ENCODE measurements at regions not wholly inside any gene's neighbourhood (a gene's known extent, or its start where the extent isn't known, plus 50 kb on each side); places are given as distances from the start of the nearest gene placed in this dataset.
A peak's percentile ranks its signal among the peaks of the same experiment; 100 is the strongest.

DNA sequence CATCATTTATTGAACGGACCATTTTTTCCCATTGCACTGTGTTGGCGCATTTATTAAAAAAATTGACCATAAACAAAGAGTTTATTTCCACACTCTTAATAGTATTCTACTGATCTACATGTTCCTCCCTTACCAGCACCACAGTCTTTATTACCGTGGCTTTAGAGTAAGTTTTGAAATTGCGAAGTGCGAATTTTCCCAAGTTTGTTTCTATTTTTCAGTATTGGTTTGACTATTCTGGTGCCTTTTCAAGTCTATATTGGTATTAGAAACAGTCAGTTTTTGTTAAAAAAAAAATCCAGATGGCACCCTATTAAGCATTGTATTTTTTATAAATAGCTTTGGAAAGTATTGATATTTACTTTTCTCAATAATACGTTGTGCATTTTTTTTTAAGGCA is 795.1 kb upstream of the HS6ST1 start:
- DNase-seq (ENCODE audit: low read depth in 4 of 4, low spot score in 3 of 4), result no peak

DNA sequence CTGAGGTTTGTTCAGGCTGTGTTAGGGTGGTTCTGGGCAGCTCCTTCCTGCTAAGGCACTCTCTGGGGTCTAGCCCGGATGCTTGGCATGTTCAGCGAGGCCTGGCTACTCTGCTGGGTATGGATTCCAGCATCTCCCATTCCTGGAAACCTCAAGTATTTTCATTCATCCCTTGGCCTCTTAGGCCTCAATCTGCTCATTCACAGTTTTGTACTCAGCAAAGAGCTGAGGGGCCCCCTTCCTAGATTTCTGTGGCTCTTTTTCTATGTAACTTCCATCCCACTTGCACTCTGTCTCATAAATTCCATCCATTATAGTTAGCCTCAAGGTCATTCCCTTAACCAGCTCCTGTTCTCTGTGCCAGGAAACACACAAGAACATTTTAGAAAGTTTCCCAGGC is 798.8 kb upstream of the HS6ST1 start:
- peak in 3 of 4 donors; percentile 27 to 41 (median 38) for DNase-seq (ENCODE audit: low read depth in 4 of 4, low spot score in 3 of 4)

DNA sequence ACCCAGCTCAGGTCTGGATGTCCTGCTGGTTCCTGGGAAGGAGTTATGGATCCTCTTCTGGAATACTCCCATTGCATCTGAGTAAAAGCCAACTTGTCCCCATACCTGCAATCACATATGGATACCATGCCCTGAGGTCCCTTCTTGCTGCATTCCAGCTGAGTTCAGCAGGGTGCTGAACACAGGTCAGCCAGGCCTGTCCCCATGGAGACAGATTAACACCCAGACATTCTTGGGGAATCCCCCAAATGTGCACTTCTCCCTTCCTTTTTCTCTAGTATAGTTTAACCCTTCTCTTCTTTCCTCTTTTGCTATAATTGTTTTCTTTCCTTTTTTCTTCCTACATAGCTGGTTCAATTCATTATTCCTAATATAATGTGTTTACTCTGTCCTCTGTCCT is 799.6 kb upstream of the HS6ST1 start:
- DNase-seq (ENCODE audit: low read depth in 4 of 4, low spot score in 3 of 4), result no peak

DNA sequence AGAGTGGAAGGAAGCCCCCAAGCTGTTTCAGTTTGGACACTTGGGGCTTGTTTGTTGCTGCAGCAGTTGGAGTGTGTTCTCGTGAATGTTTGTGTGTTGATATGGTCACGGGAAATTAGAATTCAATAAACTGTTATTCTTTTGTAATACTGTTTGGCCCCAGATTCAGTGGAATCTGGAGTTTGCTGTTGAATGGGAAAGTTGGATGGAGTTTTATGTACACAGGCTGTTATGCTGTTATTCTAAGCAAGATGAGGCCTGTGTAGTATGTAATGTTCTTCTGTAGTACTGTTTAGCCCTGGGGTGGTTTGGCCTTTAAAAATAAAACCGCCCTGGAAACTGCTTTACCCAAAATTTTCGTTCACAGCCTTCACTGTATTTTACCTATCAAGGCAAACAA is 810.4 kb upstream of the HS6ST1 start:
- DNase-seq (ENCODE audit: low read depth in 4 of 4, low spot score in 3 of 4), result no peak

DNA sequence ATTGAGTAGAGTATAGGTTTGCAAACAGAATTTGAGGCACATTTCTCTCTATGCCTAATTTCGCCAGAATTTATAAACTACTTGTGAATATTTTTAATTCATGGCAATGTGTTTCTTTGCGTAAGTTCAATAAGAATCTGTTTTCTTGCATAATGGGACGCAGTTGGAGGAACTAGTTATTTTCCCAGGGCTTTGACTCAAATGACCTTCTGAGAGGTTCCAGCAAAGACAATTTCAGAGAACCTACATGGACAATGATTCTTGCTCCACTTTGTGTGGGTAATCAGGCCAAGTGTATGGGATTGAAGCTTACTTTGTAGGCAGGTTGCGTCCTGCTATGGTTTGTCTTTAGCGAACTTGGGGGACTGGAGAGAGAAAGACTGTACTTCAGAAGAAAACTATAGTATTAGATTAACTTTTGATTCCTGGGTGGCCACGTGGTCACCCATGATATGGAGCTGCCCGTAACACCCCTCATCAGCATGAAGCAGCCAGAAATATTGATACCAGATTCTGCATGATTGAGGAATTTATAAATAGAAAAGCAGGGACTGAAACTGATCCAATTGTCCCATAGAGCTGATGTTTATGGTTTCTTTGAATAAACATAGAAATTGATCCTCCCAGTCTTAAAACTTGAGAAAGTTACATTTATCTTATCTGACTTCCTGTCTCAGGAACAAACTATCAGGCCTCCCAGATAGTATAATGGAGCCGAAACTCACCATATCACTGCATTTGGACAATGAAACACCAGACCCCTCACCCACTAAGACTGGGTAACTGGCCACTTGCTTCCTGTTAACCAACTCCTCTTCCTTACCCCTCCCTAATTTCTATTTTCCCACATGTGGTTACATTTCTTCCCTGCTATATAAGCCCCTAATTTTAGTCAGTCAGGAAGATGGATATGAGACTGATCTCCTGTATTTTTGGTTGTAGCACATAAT is 815.3 kb upstream of the HS6ST1 start:
- DNase-seq (ENCODE audit: low read depth in 4 of 4, low spot score in 3 of 4), result no peak

DNA sequence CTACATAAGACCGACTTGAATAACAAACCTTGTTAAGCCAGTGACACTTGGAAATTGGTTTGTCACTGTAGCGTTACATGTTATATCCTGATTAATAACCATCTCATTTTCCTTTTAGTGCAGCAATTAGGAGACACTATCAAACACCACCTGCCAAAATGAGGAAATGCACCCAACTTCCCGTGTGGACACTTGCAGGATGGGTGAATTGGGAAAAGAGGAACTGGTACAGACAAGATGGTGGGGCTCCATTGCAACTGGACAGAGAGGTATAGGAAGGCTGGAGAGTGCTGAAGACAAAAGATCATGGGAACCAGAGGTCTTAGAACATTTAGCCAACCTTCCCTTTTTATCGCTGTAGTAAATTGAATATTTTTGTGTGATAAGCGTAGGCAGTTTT is 816.3 kb upstream of the HS6ST1 start:
- no peak for DNase-seq (ENCODE audit: low read depth in 4 of 4, low spot score in 3 of 4)

DNA sequence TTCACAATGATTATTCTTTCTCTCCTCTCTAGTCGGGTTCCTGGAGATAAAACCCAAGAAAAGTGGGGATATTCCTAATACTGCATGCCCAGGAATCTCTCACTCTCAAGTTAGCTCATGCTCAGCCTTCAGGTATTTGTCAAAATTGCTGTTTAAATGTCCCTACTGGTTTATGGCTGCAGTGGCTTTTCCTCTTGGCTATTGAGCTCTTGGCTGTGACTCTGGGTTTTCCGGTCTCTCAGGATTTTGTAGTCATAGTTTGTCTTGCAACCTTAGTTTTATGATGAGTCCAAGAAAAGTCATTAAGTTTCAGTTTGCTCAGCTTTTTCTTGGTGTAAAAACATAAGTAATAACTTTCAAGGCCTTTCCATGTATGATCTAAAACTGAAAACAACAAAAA is 820.7 kb upstream of the HS6ST1 start:
- DNase-seq (ENCODE audit: low read depth in 4 of 4, low spot score in 3 of 4), result no peak

DNA sequence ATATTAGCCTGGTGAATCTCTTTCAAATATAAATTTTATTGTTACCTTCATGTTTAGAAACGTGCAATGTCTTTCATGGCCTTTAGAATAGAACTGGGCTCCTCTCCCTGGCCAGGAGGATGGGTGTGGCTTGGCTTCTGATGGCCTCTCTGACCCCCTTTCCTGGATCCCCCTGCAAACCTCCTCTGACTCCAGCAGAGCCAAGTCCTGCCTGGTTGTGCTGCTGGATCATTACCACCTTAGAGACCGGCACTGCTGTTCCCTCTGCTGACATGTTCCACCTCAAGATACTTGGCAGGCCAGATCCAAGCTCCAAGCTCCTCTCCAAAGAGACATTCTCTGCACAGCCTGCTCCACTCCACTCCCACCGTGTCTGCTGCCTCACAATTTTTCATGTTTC is 823.8 kb upstream of the HS6ST1 start:
- no peak for DNase-seq (ENCODE audit: low read depth in 4 of 4, low spot score in 3 of 4)

DNA sequence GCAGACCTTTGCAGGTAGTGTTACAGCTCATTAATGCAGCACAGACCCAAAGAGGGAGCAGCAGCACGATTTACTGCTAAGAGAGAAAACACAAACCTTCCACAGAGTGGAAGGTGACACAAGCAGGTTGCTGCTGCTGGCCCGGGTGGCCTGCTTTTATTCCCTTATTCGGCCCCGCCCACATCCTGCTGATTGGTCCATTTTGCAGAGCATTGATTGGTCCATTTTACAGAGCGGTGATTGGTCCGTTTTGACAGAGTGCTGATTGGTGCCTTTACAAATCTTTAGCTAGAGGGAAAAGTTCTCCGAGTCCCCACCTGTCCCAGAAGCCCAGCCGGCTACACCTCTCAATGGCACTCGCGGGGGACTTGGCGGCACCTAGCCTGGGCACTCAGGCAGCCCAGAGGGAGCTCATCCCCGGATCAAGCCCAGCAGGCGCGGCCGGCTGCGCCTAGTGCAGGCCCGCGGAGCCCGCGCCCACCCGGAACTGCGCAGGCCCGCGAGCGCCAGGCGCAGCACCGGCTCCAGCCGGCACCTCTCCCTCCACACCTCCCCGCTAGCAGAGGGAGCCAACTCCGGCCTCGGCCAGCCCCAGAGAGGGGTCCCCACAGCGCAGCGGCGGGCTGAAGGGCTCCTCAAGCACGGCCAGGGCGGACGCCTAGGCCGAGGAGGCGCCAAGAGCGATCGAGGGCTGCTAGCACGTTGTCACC is 825.6 kb upstream of the HS6ST1 start:
- DNase-seq (ENCODE audit: low read depth in 4 of 4, low spot score in 3 of 4), result no peak

DNA sequence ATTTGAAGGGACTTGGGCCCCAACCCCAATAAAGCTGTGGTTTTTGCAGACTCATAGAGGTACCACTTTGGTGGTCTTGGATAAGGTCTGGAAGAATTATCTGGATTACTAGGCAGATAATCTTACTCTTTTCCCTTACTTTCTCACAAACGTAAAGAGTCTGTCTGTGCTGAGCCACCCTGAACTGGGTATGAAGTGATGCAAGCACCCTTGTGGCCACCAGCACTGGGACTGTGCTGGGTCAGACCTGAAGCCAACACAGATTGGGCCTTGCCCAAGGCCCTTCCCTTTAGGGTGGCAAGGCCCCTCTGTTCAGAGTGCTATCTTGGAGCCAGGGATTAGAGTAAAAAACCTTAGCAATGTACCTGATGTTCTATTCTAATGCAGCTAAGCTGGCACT is 827.0 kb upstream of the RAB6C start:
- DNase-seq (ENCODE audit: low read depth in 4 of 4, low spot score in 3 of 4), result no peak

DNA sequence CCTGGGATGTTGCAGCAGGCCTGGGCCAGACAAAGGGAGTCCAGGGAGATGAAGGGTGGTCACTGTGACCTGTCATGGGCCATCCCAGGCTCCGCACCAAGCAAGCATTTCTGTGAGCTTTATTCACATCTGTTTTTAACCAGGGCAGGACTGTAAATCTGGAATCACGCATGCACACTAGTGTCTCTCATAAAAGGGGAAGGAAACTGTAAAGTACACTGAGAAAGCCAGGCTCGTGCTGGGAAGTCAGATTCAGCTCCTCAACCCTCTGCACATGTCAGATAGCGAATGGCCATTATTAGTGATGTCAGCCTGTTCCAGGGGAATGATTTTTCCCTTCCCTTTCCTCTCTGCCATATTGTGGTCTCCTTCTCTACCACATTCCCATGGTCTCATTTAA is 818.6 kb upstream of the RAB6C start:
- no peak for DNase-seq (ENCODE audit: low read depth in 4 of 4, low spot score in 3 of 4)

DNA sequence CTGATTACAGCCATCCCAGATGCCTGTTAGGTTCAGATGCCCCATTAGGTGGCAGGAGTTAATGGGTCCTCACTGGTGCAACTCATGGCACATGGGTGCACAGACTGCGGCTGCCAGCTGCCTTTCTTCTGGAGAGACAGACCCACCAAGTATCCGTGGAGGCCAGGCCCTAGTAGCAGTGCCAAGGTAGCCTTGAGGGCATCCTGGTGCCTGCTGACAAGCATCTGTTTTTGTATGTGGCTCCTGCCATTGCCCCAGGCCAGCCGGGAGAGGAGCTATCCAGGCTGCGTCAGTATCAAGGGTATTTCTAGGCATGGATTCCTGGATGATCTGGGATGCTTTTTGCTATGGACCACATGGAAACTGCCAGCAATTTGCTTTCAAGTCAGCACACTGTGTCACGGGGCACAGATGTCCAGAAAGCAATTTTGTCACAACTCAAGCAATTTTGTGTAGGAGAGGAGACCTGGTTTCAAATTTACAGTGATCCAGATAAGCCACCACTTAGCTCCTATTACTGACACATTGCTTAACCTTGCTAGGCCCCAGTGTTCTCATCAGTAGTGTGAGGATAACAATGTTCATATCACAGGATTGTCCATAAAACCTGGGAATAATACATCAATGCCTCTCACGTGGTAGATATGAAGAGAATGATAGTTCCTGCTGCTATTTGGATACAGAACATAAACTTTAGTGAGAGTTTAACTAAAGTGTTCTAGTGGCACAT is 815.1 kb upstream of the RAB6C start:
- no peak for DNase-seq (ENCODE audit: low read depth in 4 of 4, low spot score in 3 of 4)

DNA sequence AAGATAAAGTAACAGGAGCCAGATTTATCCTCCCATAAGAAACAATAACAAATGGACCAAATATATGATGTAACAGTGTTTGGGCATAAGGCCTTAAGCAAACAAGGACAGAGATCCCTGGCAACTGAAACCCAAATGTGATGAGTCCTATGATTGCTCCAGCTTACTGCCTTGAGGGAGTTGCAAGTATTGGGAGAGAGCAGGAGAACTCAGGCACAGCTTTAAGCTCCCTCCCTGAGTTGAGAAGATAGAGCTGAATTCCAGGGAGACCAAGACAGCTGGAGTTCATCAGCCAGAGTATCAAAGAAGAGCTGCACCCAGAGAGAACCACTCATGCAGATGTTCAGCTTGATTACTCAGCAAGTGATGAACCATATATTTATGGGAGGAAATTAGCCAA is 814.5 kb upstream of the RAB6C start:
- peak in 3 of 4 donors; percentile 22 to 33 (median 30) for DNase-seq (ENCODE audit: low read depth in 4 of 4, low spot score in 3 of 4)

DNA sequence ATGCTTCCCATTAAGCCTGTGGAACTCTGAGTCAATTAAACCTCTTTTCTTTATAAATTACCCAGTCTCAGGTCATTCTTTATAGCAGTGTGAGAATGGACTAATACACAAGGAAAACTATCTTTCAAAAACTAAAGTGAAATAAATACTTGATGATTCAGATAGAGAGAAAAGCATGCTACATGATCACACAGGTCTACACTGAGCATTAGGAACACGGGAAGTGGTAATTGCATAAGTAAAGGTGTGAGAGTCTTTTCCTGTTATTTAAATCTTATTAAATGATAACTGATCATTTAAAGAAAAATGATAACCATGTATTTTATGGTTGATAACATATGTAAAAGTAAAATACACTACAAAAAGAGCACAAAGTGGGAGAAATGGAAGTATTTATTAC is 812.0 kb upstream of the RAB6C start:
- no peak for DNase-seq (ENCODE audit: low read depth in 4 of 4, low spot score in 3 of 4)

DNA sequence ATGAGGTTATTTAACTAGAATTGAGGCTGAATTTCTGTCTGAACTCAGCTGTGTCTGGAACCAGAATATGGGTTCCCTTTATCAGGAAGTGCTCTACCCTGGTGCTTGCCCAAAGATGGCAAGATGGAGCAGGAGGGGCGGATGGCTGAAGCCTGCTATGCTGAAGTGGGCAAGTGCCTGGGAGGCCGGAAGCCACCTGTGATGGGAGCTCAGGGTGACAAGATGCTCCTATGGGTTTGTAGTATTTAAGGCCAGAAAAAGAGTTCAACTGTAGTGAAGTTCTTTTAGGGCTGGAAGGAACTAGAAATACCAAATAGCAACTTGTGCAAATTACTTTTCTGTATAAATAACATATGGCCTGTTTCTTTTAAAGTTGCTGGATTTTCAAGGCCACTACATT is 808.9 kb upstream of the RAB6C start:
- DNase-seq (ENCODE audit: low read depth in 4 of 4, low spot score in 3 of 4), result no peak

DNA sequence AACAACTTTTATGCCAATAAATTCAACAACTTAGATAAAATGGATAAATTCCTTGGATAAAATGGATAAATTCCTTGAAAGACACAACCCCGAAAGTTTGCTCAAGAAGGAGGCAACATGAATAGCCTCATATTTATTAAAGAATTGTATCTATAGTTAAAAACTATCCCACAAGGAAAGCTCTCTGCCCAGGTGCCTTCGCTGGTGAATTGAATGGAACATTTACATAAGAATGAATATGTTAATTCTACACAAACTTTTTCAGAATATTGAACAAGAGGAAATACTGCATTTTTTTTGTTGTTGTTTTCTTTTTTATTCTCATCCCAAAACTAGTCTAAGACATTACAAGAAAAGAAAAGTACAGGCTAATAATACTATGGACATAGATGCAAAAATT is 805.3 kb upstream of the RAB6C start:
- DNase-seq (ENCODE audit: low read depth in 4 of 4, low spot score in 3 of 4), result no peak

DNA sequence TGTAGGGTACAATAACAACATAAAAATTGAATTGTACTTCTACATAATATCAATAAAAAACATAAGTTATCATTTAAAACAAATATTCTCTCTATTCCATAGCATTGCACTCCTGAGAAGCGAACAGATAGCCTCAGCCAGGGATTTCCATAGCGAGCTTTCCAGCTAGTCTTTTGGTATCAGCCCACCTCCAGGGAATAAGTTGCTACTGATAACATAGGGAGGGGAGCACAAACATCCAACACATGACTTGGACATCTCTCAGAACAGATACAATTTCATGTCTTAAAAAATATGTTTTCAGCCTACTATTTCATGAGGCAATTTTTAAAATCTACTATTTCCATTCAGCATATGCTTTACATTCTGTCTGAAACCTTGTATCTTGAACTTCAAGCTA is 804.4 kb upstream of the RAB6C start:
- no peak for DNase-seq (ENCODE audit: low read depth in 4 of 4, low spot score in 3 of 4)

DNA sequence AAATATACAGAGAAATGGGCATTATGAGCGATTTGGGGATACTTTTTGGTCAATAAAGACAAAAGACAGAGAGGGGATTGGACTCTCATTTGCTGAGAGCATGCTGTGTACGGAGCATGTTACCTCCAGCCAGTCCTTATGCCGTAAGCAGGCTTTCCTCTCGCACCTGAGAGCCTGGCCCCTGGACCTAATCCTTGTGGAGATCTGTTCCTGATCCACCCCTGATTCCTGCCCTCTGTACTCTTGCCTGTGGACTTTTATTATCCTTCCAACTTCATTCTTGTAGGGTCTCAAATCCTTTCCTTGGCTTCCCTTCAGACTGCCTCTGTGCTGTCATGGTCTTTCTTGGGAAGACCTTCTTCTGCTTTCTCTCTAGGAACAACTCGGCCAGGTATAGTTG is 803.1 kb upstream of the RAB6C start:
- no peak for DNase-seq (ENCODE audit: low read depth in 4 of 4, low spot score in 3 of 4)

DNA sequence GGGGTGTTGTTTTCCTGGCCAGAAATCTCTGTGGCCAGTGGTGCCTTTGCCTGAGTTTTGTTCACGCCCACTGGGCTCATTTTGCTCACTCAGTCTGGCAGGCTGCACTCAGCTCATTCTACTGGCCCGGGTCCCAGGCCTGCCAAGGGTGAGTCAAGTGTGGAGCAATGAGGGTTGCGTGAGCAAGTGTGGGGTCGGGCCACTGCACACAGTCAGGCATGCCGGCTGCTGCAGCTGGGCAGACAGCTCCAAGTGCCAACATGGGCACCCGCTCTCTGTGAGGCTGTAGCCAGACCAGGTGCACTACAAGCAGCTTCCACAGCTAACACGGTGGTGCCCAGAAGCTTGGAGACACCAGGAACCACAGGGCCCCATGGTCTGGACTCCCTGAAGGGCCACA is 801.1 kb upstream of the RAB6C start:
- no peak for DNase-seq (ENCODE audit: low read depth in 4 of 4, low spot score in 3 of 4)

DNA sequence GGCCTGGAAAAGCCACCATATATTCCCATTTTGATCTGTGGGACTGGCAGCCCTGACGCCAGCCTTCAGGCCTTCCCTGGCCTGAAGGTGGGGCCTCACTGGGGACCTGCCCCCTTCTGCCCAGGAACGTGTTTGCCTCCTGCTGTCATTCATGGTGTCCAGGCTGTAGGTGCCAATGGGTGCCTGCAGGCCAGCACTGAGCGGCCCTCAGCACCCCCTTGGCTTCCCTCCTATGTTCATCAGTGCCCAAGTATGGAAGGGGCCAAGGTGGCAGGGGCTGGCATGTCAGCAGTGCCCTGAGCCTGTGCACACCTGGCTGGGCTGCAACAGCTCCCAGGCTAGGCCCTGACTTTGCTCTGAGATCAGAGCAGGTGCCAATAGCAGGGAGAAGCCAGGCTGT is 800.3 kb upstream of the RAB6C start:
- no peak for DNase-seq (ENCODE audit: low read depth in 4 of 4, low spot score in 3 of 4)

DNA sequence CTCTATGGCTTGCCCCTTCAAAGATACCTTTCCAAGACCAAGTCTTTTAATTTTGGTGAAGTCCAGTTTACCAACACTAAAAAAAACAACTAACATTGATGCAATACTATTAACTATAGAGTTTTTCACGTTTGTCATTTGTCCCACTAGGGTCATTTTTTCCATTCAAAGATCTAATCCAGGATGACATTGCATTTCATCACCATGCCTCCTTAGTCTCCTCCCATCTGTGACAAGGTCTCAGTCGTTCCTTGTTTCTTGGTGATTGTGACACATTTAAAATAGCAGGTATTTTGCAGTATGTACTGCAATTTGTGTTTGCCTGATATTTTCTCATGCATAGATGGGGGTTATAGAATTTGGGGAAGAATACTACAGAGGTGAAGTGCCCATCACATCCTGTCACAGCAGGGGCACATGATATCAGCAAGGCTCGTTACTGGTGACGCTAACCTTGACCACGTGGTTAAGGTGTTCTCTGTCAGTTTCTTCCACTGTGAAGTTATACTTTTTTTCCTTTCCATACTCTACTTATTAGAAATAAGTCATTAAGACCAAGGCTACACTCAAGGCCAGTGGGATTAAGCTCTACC is 799.2 kb upstream of the RAB6C start:
- no peak for DNase-seq (ENCODE audit: low read depth in 4 of 4, low spot score in 3 of 4)
